ENCODE measurements at regions not wholly inside any gene's neighbourhood (a gene's known extent, or its start where the extent isn't known, plus 50 kb on each side); places are given as distances from the start of the nearest gene placed in this dataset.

- DNase-seq, result no peak
Observed at GRCh38 chr3:65109966-65110500, 422.2 kb upstream of the ADAMTS9 start.

GRCh38 chr3:65107174-65107573 is 419.4 kb upstream of the ADAMTS9 start:
- DNase-seq, result no peak

- no peak for DNase-seq
Observed at GRCh38 chr3:65101450-65101849, 413.6 kb upstream of the ADAMTS9 start.

GRCh38 chr3:65098400-65098799 is 410.6 kb upstream of the ADAMTS9 start:
- DNase-seq, result no peak

GRCh38 chr3:65096110-65096745 is 408.4 kb upstream of the ADAMTS9 start:
- no peak for DNase-seq

- DNase-seq, result no peak
Observed at GRCh38 chr3:65094723-65095122, 406.9 kb upstream of the ADAMTS9 start.

GRCh38 chr3:65093641-65094040 is 405.8 kb upstream of the ADAMTS9 start:
- DNase-seq, result no peak

- no peak for DNase-seq
Observed at GRCh38 chr3:65091565-65091964, 403.8 kb upstream of the ADAMTS9 start.

GRCh38 chr3:65083240-65083639 is 395.4 kb upstream of the ADAMTS9 start:
- no peak for DNase-seq

GRCh38 chr3:65081536-65081935 is 393.7 kb upstream of the ADAMTS9 start:
- DNase-seq, result no peak

- no peak for DNase-seq
Observed at GRCh38 chr3:65080432-65080831, 392.6 kb upstream of the ADAMTS9 start.

GRCh38 chr3:65079560-65079959 is 391.8 kb upstream of the ADAMTS9 start:
- no peak for DNase-seq

- DNase-seq, result no peak
Observed at GRCh38 chr3:65078748-65079147, 390.9 kb upstream of the ADAMTS9 start.

GRCh38 chr3:65077124-65077523 is 389.3 kb upstream of the ADAMTS9 start:
- DNase-seq, result no peak

- no peak for DNase-seq
Observed at GRCh38 chr3:65070968-65071367, 383.2 kb upstream of the ADAMTS9 start.

- DNase-seq, result no peak
Observed at GRCh38 chr3:65060904-65061303, 373.1 kb upstream of the ADAMTS9 start.

- DNase-seq, result peak; percentile 25
Observed at GRCh38 chr3:65052101-65052500, 364.3 kb upstream of the ADAMTS9 start.

- DNase-seq, result peak; percentile 6
Observed at GRCh38 chr3:65048151-65048550, 360.4 kb upstream of the ADAMTS9 start.

- no peak for DNase-seq
Observed at GRCh38 chr3:65045138-65045537, 357.3 kb upstream of the ADAMTS9 start.

GRCh38 chr3:65044401-65044800 is 356.6 kb upstream of the ADAMTS9 start:
- DNase-seq, result no peak

GRCh38 chr3:65042675-65043074 is 354.9 kb upstream of the ADAMTS9 start:
- no peak for DNase-seq

- peak; percentile 40 for DNase-seq
Observed at GRCh38 chr3:65039754-65040210, 352.0 kb upstream of the ADAMTS9 start.

GRCh38 chr3:65037861-65038260 is 350.1 kb upstream of the ADAMTS9 start:
- DNase-seq, result no peak

- DNase-seq, result peak; percentile 4
Observed at GRCh38 chr3:65035246-65035645, 347.4 kb upstream of the ADAMTS9 start.

GRCh38 chr3:65033576-65033975 is 345.8 kb upstream of the ADAMTS9 start:
- DNase-seq, result no peak

All from hematopoietic multipotent progenitor cell treated with erythropoietin and hydrocortisone succinate and interleukin-3 and kit ligand, for 4 days (in vitro differentiated cells).